Peyer's patch (tissue), 4 donors: ENCODE measurements at regions not wholly inside any gene's neighbourhood (a gene's known extent, or its start where the extent isn't known, plus 50 kb on each side); places are given as distances from the start of the nearest gene placed in this dataset.
A peak's percentile ranks its signal among the peaks of the same experiment; 100 is the strongest.

Experiments used
- DNase-seq, 3 donors: peaks; one replicate each; pipeline ENCODE4 v3.0.0-alpha.2; 2017 to 2019
- H3K27ac ChIP-seq, 4 donors: fragments of 200-600 bp; sonication (generic); one replicate each; pipeline ENCODE4 v1.5.1; 2016 to 2019
- H3K27me3 ChIP-seq, 2 donors: fragments of 200-600 bp; sonication (generic); one replicate each; pipeline ENCODE4 v1.5.1; 2019
- H3K36me3 ChIP-seq, 3 donors: fragments of 200-600 bp; sonication (generic); one replicate each; pipeline ENCODE4 v1.5.1; 2016 to 2019
- H3K4me1 ChIP-seq, 4 donors: fragments of 200-600 bp; sonication (generic); one replicate each; pipeline ENCODE4 v1.5.1; 2016 to 2019
- H3K4me3 ChIP-seq, 4 donors: fragments of 200-600 bp; sonication (generic); 1 replicate in 3 of 4; 2 replicates in 1 of 4; pipeline ENCODE4 v1.5.1; 2016 to 2019; ENCODE audit warnings: mild to moderate bottlenecking in 1 of 4
- H3K9me3 ChIP-seq, 4 donors: fragments of 200-600 bp; sonication (generic); one replicate each; pipeline ENCODE4 v1.5.1; 2016 to 2019; ENCODE audit warnings: mild to moderate bottlenecking in 1 of 4
- CTCF ChIP-seq, 6 experiments: fragments of 450-650 bp in 4 of 6; fragments of 200-600 bp in 2 of 6; sonication (generic) in 1 of 6; IDR thresholded peaks; one replicate each; pipeline ENCODE4 v1.5.1; 2017 to 2019; ENCODE audit warnings: antibody characterized with exemption in 6 of 6, mild to moderate bottlenecking in 3 of 6, moderate library complexity in 1 of 6
- POLR2A ChIP-seq, 2 donors: fragments of 450-650 bp; IDR thresholded peaks; one replicate each; pipeline ENCODE4 v1.5.1; 2017; ENCODE audit warnings: antibody characterized with exemption in 2 of 2, mild to moderate bottlenecking in 2 of 2, moderate library complexity in 2 of 2

GRCh38 chr13:23953860-23954512 lies 56.7 kb upstream of the C1QTNF9B start:
- H3K27ac ChIP-seq, result no peak overlapping the region
- TF ChIP-seq CTCF (IDR thresholded peaks at IDR 0.05) (no peak), POLR2A (IDR thresholded peaks at IDR 0.05) (no peak)
- no peaks in the 10 kb centered on the region for H3K27me3 ChIP-seq
- H3K9me3 ChIP-seq, result no peaks in the 10 kb centered on the region
- no peak overlapping the region for H3K4me3 ChIP-seq
- H3K4me1 ChIP-seq, result no peaks in the 10 kb centered on the region
- no peak for DNase-seq
- H3K36me3 ChIP-seq, result no peaks in the 10 kb centered on the region

- Histone ChIP-seq H3K27ac (no peak overlapping the region), H3K36me3 (no peaks in the 10 kb centered on the region), H3K9me3 (no peaks in the 10 kb centered on the region), H3K27me3 (no peaks in the 10 kb centered on the region), H3K4me1 (no peaks in the 10 kb centered on the region), H3K4me3 (no peak overlapping the region)
- no peak for DNase-seq
- TF ChIP-seq CTCF (IDR thresholded peaks at IDR 0.05), result no peak
- no peak for TF ChIP-seq POLR2A (IDR thresholded peaks at IDR 0.05)
Observed at GRCh38 chr13:23955064-23955463, 57.8 kb upstream of the C1QTNF9B start.

GRCh38 chr13:23956106-23956505 lies 58.8 kb upstream of the C1QTNF9B start:
- no peaks in the 10 kb centered on the region for H3K36me3 ChIP-seq
- H3K4me3 ChIP-seq, result no peak overlapping the region
- no peaks in the 10 kb centered on the region for H3K4me1 ChIP-seq
- no peaks in the 10 kb centered on the region for H3K9me3 ChIP-seq
- no peak for TF ChIP-seq CTCF (IDR thresholded peaks at IDR 0.05)
- no peak for TF ChIP-seq POLR2A (IDR thresholded peaks at IDR 0.05)
- H3K27ac ChIP-seq, result no peak overlapping the region
- peak in 1 of 3 donors; percentile 64 for DNase-seq
- no peaks in the 10 kb centered on the region for H3K27me3 ChIP-seq

- Histone ChIP-seq H3K27ac (no peak overlapping the region), H3K4me3 (no peak overlapping the region), H3K36me3 (no peaks in the 10 kb centered on the region), H3K27me3 (no peaks in the 10 kb centered on the region), H3K4me1 (peaks cover 0 to under 1% (median 0%) of the 10 kb centered on the region in 4 donors), H3K9me3 (no peaks in the 10 kb centered on the region)
- no peak for DNase-seq
- TF ChIP-seq POLR2A (IDR thresholded peaks at IDR 0.05) (no peak), CTCF (IDR thresholded peaks at IDR 0.05) (no peak)
Observed at GRCh38 chr13:23957981-23958380, 60.7 kb upstream of the C1QTNF9B start.

GRCh38 chr13:23959231-23959862 lies 62.0 kb upstream of the C1QTNF9B start:
- Histone ChIP-seq H3K4me3 (no peak overlapping the region), H3K27ac (no peak overlapping the region), H3K36me3 (no peaks in the 10 kb centered on the region), H3K27me3 (no peaks in the 10 kb centered on the region), H3K4me1 (peaks cover 0 to 6% (median 0%) of the 10 kb centered on the region in 4 donors), H3K9me3 (no peaks in the 10 kb centered on the region)
- no peak for DNase-seq
- no peak for TF ChIP-seq POLR2A (IDR thresholded peaks at IDR 0.05)
- no peak for TF ChIP-seq CTCF (IDR thresholded peaks at IDR 0.05)
